Left lung (tissue), 4 donors: ENCODE measurements at regions not wholly inside any gene's neighbourhood (a gene's known extent, or its start where the extent isn't known, plus 50 kb on each side); places are given as distances from the start of the nearest gene placed in this dataset.

Experiments
- ATAC-seq: fragments of 200-7000 bp; cut with Tn5 transposase; one replicate; pipeline ENCODE4 v1.9.1; 2020; ENCODE audit warnings: moderate library complexity
- DNase-seq, 4 donors: peaks; one replicate each; pipeline ENCODE4 v3.0.0-alpha.2; 2013 to 2020
- H3K27ac ChIP-seq, 2 donors: fragments of 200-600 bp; sonication (generic) in 1 of 2; one replicate each; pipeline versions ENCODE4 v1.5.0 to v1.8.0; 2020 to 2021
- H3K27me3 ChIP-seq, 2 donors: fragments of 200-600 bp; sonication (generic) in 1 of 2; one replicate each; pipeline versions ENCODE4 v1.5.0 to v1.8.0; 2020 to 2021
- H3K36me3 ChIP-seq, 2 donors: fragments of 200-600 bp; sonication (generic) in 1 of 2; one replicate each; pipeline versions ENCODE4 v1.5.0 to v1.8.0; 2020 to 2021
- H3K4me1 ChIP-seq, 2 donors: fragments of 200-600 bp; one replicate each; pipeline ENCODE4 v1.8.0; 2021
- H3K4me3 ChIP-seq, 2 donors: fragments of 200-600 bp; sonication (generic) in 1 of 2; one replicate each; pipeline versions ENCODE4 v1.5.0 to v1.8.0; 2020 to 2021; ENCODE audit warnings: mild to moderate bottlenecking in 1 of 2
- H3K9me3 ChIP-seq, 2 donors: fragments of 200-600 bp; sonication (generic) in 1 of 2; one replicate each; pipeline versions ENCODE4 v1.5.0 to v1.8.0; 2020 to 2021
- intact Hi-C, 2 donors: fragments of 100-400 bp; cut with DNase I; formaldehyde crosslinking; loops; one replicate each; pipeline versions ENCODE4 v1.11.2 to v1.14.2; 2022
- TF ChIP-seq, protein P1 (sequence below), 2 donors: fragments of 200-600 bp; sonication (generic) in 1 of 2; IDR thresholded peaks; one replicate each; pipeline versions ENCODE4 v1.5.0 to v1.8.0; 2021; ENCODE audit warnings: antibody characterized with exemption in 2 of 2
- donor health status: DM: no; HTN: yes; CAD: no.
- donor health status: DM: no; HTN: no; CAD: no.

DNA sequence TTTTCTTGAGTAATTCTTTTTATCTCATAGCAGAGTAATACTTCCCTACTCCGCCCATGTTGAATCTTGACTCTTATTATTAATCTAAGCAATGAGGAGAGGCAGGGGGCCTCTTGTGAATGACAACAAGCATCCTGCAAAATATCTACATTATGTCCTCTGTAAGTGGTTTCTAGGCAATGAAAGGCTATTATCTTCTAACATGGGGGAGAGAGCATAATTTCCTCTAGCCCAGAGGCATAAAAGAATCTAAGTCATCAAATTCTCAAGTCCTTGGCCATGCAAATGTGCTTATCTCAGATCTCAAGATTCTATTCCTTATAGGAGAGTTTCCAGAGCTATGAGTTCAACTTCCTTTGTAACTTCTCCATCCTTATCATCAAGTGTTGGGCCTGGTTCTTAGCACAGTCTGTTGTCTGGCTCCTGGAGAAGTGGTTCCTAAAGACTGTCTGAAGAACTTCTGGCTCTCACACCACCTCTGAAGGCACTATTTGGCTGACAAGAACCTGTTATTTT, 423.1 kb upstream of the INTU start:
- TF ChIP-seq, protein P1, sequence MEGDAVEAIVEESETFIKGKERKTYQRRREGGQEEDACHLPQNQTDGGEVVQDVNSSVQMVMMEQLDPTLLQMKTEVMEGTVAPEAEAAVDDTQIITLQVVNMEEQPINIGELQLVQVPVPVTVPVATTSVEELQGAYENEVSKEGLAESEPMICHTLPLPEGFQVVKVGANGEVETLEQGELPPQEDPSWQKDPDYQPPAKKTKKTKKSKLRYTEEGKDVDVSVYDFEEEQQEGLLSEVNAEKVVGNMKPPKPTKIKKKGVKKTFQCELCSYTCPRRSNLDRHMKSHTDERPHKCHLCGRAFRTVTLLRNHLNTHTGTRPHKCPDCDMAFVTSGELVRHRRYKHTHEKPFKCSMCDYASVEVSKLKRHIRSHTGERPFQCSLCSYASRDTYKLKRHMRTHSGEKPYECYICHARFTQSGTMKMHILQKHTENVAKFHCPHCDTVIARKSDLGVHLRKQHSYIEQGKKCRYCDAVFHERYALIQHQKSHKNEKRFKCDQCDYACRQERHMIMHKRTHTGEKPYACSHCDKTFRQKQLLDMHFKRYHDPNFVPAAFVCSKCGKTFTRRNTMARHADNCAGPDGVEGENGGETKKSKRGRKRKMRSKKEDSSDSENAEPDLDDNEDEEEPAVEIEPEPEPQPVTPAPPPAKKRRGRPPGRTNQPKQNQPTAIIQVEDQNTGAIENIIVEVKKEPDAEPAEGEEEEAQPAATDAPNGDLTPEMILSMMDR (IDR thresholded peaks at IDR 0.05), result no peak
- no peaks in the 10 kb centered on the region for H3K9me3 ChIP-seq
- no peaks in the 10 kb centered on the region for H3K36me3 ChIP-seq
- no peaks in the 10 kb centered on the region for H3K27me3 ChIP-seq
- ATAC-seq (no peak), DNase-seq (no peak)
- intact Hi-C loops, result no loop called here
- no peak overlapping the region for H3K4me3 ChIP-seq
- peaks cover 0 to 14% of the 10 kb centered on the region in 2 donors for H3K4me1 ChIP-seq
- no peak overlapping the region for H3K27ac ChIP-seq

DNA sequence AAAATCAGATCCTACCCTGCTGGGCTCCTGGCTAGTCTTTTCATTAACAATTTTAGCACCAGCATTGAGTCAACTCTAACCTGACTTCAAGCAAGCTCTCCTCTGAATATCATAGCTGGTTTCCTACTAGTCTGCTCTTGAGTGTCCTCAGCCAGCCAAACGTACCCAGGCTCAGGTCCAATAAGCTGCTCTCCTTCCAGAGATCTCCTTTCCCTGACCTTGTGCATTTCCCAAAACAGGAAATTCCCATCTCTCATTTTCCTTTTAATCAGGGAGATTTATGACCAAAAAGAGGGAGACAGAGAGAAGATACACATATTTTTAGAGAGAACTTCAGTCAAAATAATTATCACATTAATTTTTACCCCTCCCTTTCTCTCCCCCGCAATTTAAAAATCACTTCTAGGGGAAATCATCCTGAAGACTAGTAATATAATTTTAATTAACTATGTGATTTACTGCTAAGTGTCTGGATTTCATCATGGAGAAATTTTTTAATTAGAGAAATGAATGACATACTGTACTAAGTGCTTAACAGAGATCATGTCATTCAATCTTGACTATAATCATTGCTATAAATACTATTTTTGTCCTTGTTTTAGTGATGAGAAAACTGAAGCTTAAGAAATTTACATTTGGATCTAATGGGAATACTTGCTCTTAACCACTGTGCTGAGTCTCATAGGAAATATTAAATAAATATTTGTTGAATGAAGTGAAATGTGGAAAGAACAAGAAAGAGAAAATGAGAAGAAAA, 421.7 kb upstream of the INTU start:
- TF ChIP-seq, protein P1 (IDR thresholded peaks at IDR 0.05), result no peak
- Histone ChIP-seq H3K9me3 (no peaks in the 10 kb centered on the region), H3K4me1 (peaks cover 0 to 14% of the 10 kb centered on the region in 2 donors), H3K27ac (peak overlapping the region in 1 of 2 donors; percentile 50), H3K4me3 (no peak overlapping the region), H3K27me3 (no peaks in the 10 kb centered on the region), H3K36me3 (no peaks in the 10 kb centered on the region)
- intact Hi-C loops, result no loop called here
- DNase-seq, result peak in 1 of 4 donors; percentile 8
- peak; percentile 41 for ATAC-seq

DNA sequence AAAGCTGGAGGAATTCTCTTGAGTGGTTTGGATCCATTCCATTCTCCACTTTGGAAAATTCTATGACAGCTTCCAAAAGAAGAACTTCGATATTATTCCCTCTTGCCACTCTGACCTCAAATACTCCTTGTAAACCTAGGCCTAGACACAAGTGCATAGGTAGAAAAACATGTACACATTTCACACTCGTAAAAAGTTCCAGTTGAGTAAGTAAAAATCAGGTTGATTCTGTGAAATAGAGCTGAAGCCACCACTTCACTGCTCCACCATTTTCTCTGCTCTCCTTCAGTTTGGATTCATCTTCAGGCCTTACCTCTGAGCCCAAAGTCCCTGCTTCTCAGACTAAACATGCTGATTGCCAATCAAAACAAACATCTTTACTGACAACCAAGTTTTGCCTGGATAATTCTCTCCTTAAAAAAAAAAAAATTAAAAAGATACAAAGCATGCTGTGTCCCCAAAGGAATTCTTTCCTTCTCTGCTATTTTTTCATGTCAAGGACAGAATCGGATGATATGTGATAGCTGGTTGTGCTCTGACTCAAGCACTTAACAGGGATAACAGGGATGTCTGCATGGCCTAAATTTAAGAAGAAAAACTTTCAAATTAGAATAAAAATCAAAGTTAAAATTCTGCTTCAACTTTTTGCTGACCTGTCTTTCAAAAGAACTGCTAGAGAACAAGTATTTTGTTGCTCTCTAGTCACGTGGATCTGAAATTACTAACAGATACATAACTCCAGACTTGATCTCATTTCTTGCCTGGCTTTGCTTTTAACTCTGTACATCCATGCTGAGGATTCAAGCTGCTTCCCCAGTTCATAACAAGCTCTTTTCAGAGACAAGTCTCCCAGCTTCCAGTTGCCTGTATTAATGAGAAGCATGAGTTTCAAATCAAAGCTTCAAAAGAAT, 420.9 kb upstream of the INTU start:
- DNase-seq, result no peak
- H3K27me3 ChIP-seq, result no peaks in the 10 kb centered on the region
- TF ChIP-seq, protein P1 (IDR thresholded peaks at IDR 0.05), result no peak
- H3K36me3 ChIP-seq, result no peaks in the 10 kb centered on the region
- peak overlapping the region in 1 of 2 donors; percentile 57 for H3K27ac ChIP-seq
- H3K4me3 ChIP-seq, result no peak overlapping the region
- no peak for ATAC-seq
- peaks cover 0 to 14% of the 10 kb centered on the region in 2 donors for H3K4me1 ChIP-seq
- intact Hi-C loops, result no loop called here
- no peaks in the 10 kb centered on the region for H3K9me3 ChIP-seq

DNA sequence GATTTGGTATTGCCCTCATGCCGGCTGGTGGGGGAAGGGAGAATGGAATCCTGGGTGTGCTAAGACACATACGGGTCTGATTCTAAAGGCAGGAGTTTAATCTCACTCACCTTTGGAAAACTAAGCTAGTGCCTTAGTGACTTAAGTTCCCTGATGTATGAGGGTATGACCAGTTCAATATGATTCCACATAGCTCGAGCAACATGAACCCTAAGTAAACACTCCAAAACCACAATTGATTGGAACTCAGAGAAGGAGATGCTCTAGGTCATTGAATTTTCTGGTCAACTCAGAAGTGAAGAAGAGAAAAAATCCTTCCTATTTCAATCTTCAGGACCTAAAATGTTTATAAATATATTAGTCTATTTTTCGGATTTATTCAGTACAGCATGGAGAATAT, 420.1 kb upstream of the INTU start:
- H3K27me3 ChIP-seq, result no peaks in the 10 kb centered on the region
- TF ChIP-seq, protein P1 (IDR thresholded peaks at IDR 0.05), result no peak
- intact Hi-C loops, result no loop called here
- DNase-seq, result no peak
- no peaks in the 10 kb centered on the region for H3K36me3 ChIP-seq
- peaks cover 0 to 14% of the 10 kb centered on the region in 2 donors for H3K4me1 ChIP-seq
- peak overlapping the region in 1 of 2 donors; percentile 57 for H3K27ac ChIP-seq
- no peak overlapping the region for H3K4me3 ChIP-seq
- no peaks in the 10 kb centered on the region for H3K9me3 ChIP-seq
- ATAC-seq, result no peak

DNA sequence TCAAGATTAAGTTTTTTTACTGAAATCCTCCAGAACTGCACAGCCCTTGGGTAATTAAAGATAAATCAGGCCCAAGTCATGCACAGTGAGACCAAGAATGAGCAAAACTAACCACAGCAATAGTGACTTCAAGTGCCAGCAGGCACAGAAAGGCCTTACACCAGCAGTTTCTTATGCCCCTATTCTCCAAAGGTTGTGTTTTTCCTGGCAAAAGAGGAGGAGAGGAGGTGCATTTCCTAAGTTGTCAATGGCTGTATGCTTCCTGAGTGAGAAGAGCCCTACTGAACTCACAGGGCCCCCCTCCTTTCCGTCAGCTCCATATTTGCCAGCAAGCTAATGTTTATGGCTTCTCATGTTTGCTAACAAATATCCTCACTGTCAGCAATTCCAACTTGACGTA, 418.7 kb upstream of the INTU start:
- H3K36me3 ChIP-seq, result no peaks in the 10 kb centered on the region
- intact Hi-C loops, result no loop called here
- DNase-seq, result peak in 2 of 4 donors; percentile 32 to 42

More for the DNA sequence above, 418.7 kb upstream of the INTU start:
- TF ChIP-seq, protein P1 (IDR thresholded peaks at IDR 0.05), result no peak
- peak; percentile 51 for ATAC-seq
- Histone ChIP-seq H3K27ac (no peak overlapping the region), H3K4me1 (peaks cover 0 to 14% of the 10 kb centered on the region in 2 donors), H3K4me3 (no peak overlapping the region), H3K9me3 (no peaks in the 10 kb centered on the region), H3K27me3 (no peaks in the 10 kb centered on the region)
